Activated T-cell treated with anti-CD3 and anti-CD28 coated beads, Interleukin-2, amount 50 U/mL, for 1 hour (primary cell): ENCODE measurements at regions not wholly inside any gene's neighbourhood (a gene's known extent, or its start where the extent isn't known, plus 50 kb on each side); places are given as distances from the start of the nearest gene placed in this dataset.
"Not testable (repeated sequence)": the region's sequence is repeated elsewhere in the genome, so short reads cannot be mapped to it uniquely, and the experiment has no call there.

Experiments
- DNase-seq: peaks from one replicate; pipeline ENCODE4 v3.0.0-alpha.2; 2020

- no peak for DNase-seq
Observed at GRCh38 chr1:229119876-229120275, 151.0 kb upstream of the RAB4A start.

GRCh38 chr1:229121845-229122436, 149.0 kb upstream of the RAB4A start:
- no peak for DNase-seq

- no peak for DNase-seq
Observed at GRCh38 chr1:229122606-229123005, 148.3 kb upstream of the RAB4A start.

GRCh38 chr1:229124116-229124515, 146.8 kb upstream of the RAB4A start:
- no peak for DNase-seq

- no peak for DNase-seq
Observed at GRCh38 chr1:229124520-229125124, 146.3 kb upstream of the RAB4A start.

- no peak for DNase-seq
Observed at GRCh38 chr1:229127301-229127700, 143.6 kb upstream of the RAB4A start.

- no peak for DNase-seq
Observed at GRCh38 chr1:229128066-229128608, 142.8 kb upstream of the RAB4A start.

GRCh38 chr1:229129301-229130027, 141.4 kb upstream of the RAB4A start:
- peak; percentile 26 for DNase-seq

- no peak for DNase-seq
Observed at GRCh38 chr1:229130028-229130668, 140.8 kb upstream of the RAB4A start.

- DNase-seq, result no peak
Observed at GRCh38 chr1:229131243-229132105, 139.4 kb upstream of the RAB4A start.

- no peak for DNase-seq
Observed at GRCh38 chr1:229132106-229132443, 138.8 kb upstream of the RAB4A start.

- no peak for DNase-seq
Observed at GRCh38 chr1:229132706-229133105, 138.2 kb upstream of the RAB4A start.

GRCh38 chr1:229133151-229133550, 137.8 kb upstream of the RAB4A start:
- DNase-seq, result no peak

- no peak for DNase-seq
Observed at GRCh38 chr1:229133811-229134210, 137.1 kb upstream of the RAB4A start.

GRCh38 chr1:229134381-229135217, 136.3 kb upstream of the RAB4A start:
- DNase-seq, result not testable (repeated sequence)

- no peak for DNase-seq
Observed at GRCh38 chr1:229135773-229136172, 135.1 kb upstream of the RAB4A start.

- no peak for DNase-seq
Observed at GRCh38 chr1:229136822-229137221, 134.1 kb upstream of the RAB4A start.

- no peak for DNase-seq
Observed at GRCh38 chr1:229137271-229137670, 133.6 kb upstream of the RAB4A start.

- no peak for DNase-seq
Observed at GRCh38 chr1:229138058-229138457, 132.9 kb upstream of the RAB4A start.

GRCh38 chr1:229139331-229140118, 131.4 kb upstream of the RAB4A start:
- no peak for DNase-seq

- DNase-seq, result no peak
Observed at GRCh38 chr1:229140119-229140396, 130.9 kb upstream of the RAB4A start.
